HFFc6 (cell line): ENCODE measurements at regions not wholly inside any gene's neighbourhood (a gene's known extent, or its start where the extent isn't known, plus 50 kb on each side); places are given as distances from the start of the nearest gene placed in this dataset.

Source experiments
- DNase-seq: peaks from one replicate; pipeline ENCODE4 v3.0.0-alpha.2; 2018
- H3K27ac Mint-ChIP-seq: 2 replicates; pipeline ENCODE4 v1.8.0; 2020; ENCODE audit warnings: mild to moderate bottlenecking, mixed read lengths
- H3K27me3 Mint-ChIP-seq: 2 replicates; pipeline ENCODE4 v1.8.0; 2021; ENCODE audit warnings: mild to moderate bottlenecking, moderate library complexity, mixed read lengths; ENCODE audit not compliant: insufficient read depth
- H3K36me3 Mint-ChIP-seq: 2 replicates; pipeline ENCODE4 v1.8.0; 2021; ENCODE audit warnings: low read depth, mixed read lengths
- H3K4me1 Mint-ChIP-seq: 2 replicates; pipeline ENCODE4 v1.8.0; 2020; ENCODE audit warnings: low read depth, mixed read lengths
- H3K4me3 Mint-ChIP-seq: 2 replicates; pipeline ENCODE4 v1.8.0; 2020; ENCODE audit warnings: mild to moderate bottlenecking, moderate library complexity, mixed read lengths
- H3K9me3 Mint-ChIP-seq: 2 replicates; pipeline ENCODE4 v1.8.0; 2020; ENCODE audit warnings: mild to moderate bottlenecking, mixed read lengths
- CTCF ChIP-seq: fragments of 200-600 bp; sonication (generic); IDR thresholded peaks from 2 replicates; pipeline ENCODE4 v1.5.0; 2021; ENCODE audit warnings: antibody characterized with exemption, mild to moderate bottlenecking

- H3K27ac Mint-ChIP-seq = peak overlapping the region; percentile 32
- H3K27me3 Mint-ChIP-seq = no peaks in the 10 kb centered on the region; the same call in 1 of the 2 replicates
Observed at GRCh38 chr1:98044071-98044697, 123.3 kb upstream of the DPYD start.

GRCh38 chr1:98035602-98036002 is 114.8 kb upstream of the DPYD start:
- H3K27me3 Mint-ChIP-seq = no peaks in the 10 kb centered on the region
- TF ChIP-seq CTCF = no peak
- no peak overlapping the region; the same call in 1 of the 2 replicates for H3K27ac Mint-ChIP-seq
- no peak for DNase-seq
- H3K9me3 Mint-ChIP-seq = 0 out of 2 replicates have a peak, but pooled peaks cover under 1% of the 10 kb centered on the region
- no peak overlapping the region for H3K4me3 Mint-ChIP-seq
- H3K36me3 Mint-ChIP-seq = peaks cover 20% of the 10 kb centered on the region
- H3K4me1 Mint-ChIP-seq = peaks cover 68% of the 10 kb centered on the region

More at GRCh38 chr1:98044071-98044697, 123.3 kb upstream of the DPYD start:
- TF ChIP-seq CTCF = no peak
- Mint-ChIP-seq H3K4me3 (peak overlapping the region; percentile 92), H3K9me3 (no peaks in the 10 kb centered on the region; the same call in 1 of the 2 replicates), H3K4me1 (peaks cover 62% of the 10 kb centered on the region), H3K36me3 (peaks cover 33% of the 10 kb centered on the region)
- DNase-seq = no peak

- no peak for DNase-seq
Observed at GRCh38 chr1:98034505-98034904, 113.7 kb upstream of the DPYD start.

GRCh38 chr1:98032958-98033357 is 112.1 kb upstream of the DPYD start:
- DNase-seq = no peak
- Mint-ChIP-seq H3K4me1 (peaks cover 68% of the 10 kb centered on the region), H3K27me3 (no peaks in the 10 kb centered on the region), H3K27ac (no peak overlapping the region), H3K4me3 (no peak overlapping the region), H3K9me3 (peaks cover 4% of the 10 kb centered on the region), H3K36me3 (peaks cover 25% of the 10 kb centered on the region)
- no peak for TF ChIP-seq CTCF

More at GRCh38 chr1:98034505-98034904, 113.7 kb upstream of the DPYD start:
- Mint-ChIP-seq H3K36me3 (peaks cover 25% of the 10 kb centered on the region), H3K27me3 (no peaks in the 10 kb centered on the region), H3K9me3 (peaks cover 4% of the 10 kb centered on the region), H3K4me3 (no peak overlapping the region), H3K4me1 (peaks cover 68% of the 10 kb centered on the region), H3K27ac (peak overlapping the region; percentile 49)
- TF ChIP-seq CTCF = no peak

- Mint-ChIP-seq H3K4me3 (peak overlapping the region; percentile 61), H3K27ac (peak overlapping the region; percentile 63), H3K36me3 (peaks cover 29% of the 10 kb centered on the region), H3K4me1 (peaks cover 80% of the 10 kb centered on the region), H3K27me3 (no peaks in the 10 kb centered on the region), H3K9me3 (peaks cover 4% of the 10 kb centered on the region)
- DNase-seq = no peak
- no peak for TF ChIP-seq CTCF
Observed at GRCh38 chr1:98030976-98031375, 110.1 kb upstream of the DPYD start.
